Effector memory CD8-positive, alpha-beta T cell (primary cell): ENCODE measurements at regions not wholly inside any gene's neighbourhood (a gene's known extent, or its start where the extent isn't known, plus 50 kb on each side); places are given as distances from the start of the nearest gene placed in this dataset.

ENCODE experiments used
- ATAC-seq: fragments of 150-1000 bp; cut with Tn5 transposase; replicated peaks from 2 replicates; pipeline ENCODE4 v1.10.0; 2021; ENCODE audit warnings: mild to moderate bottlenecking, moderate library complexity
- DNase-seq, 3 experiments: peaks; one replicate each; pipeline ENCODE4 v3.0.0; 2021
- H3K27ac Mint-ChIP-seq, 2 donors: one replicate each; pipeline ENCODE4 v1.8.0; 2022; ENCODE audit warnings: mild to moderate bottlenecking in 2 of 2, mixed read lengths in 2 of 2, moderate library complexity in 2 of 2
- H3K27me3 Mint-ChIP-seq, 2 donors: one replicate each; pipeline ENCODE4 v1.8.0; 2022; ENCODE audit warnings: mixed read lengths in 2 of 2
- H3K36me3 Mint-ChIP-seq: one replicate; pipeline ENCODE4 v1.8.0; 2022; ENCODE audit warnings: mild to moderate bottlenecking, moderate library complexity, mixed read lengths; ENCODE audit not compliant: insufficient read depth
- H3K4me1 Mint-ChIP-seq, 2 donors: one replicate each; pipeline ENCODE4 v1.8.0; 2022; ENCODE audit warnings: low read depth in 2 of 2, mixed read lengths in 2 of 2
- H3K4me3 Mint-ChIP-seq, 2 donors: one replicate each; pipeline ENCODE4 v1.8.0; 2022; ENCODE audit warnings: mild to moderate bottlenecking in 2 of 2, mixed read lengths in 2 of 2, moderate library complexity in 2 of 2
- H3K9me3 Mint-ChIP-seq, 2 donors: one replicate each; pipeline ENCODE4 v1.8.0; 2022; ENCODE audit warnings: mixed read lengths in 2 of 2

GRCh38 chr9:19682397-19682796 is 106.4 kb downstream of the SLC24A2 start:
- H3K36me3 Mint-ChIP-seq = no peaks in the 10 kb centered on the region
- peaks cover 0 to 11% of the 10 kb centered on the region in 2 donors for H3K9me3 Mint-ChIP-seq
- no peak overlapping the region for H3K27ac Mint-ChIP-seq
- H3K27me3 Mint-ChIP-seq = peaks cover 16 to 20% of the 10 kb centered on the region in 2 donors
- H3K4me3 Mint-ChIP-seq = no peak overlapping the region
- DNase-seq = no peak
- H3K4me1 Mint-ChIP-seq = no peaks in the 10 kb centered on the region
- ATAC-seq = no peak

- Mint-ChIP-seq H3K27ac (no peak overlapping the region), H3K9me3 (peaks cover 0 to 11% of the 10 kb centered on the region in 2 donors)
- ATAC-seq = no peak
Observed at GRCh38 chr9:19681846-19682245, 107.0 kb downstream of the SLC24A2 start.

DNA sequence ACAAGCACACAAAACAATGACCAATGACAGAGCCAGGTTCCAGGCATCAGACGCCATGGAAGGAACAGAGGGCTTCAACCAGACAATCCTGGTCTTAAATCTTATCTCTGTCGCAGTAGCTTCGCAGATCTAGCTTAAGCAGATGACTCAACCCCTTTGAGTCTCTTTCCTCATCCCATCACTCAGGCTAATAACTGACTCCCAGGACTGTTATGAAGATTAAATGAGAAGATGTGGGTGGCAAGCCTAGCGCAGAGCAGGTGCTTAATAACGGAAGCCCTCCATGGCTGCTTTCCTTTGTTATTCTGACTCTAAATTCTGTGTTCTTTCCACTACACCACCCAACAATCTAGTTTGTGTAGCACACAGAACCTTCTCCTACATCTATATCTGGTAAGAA is 110.9 kb downstream of the SLC24A2 start:
- DNase-seq = no peak
- H3K36me3 Mint-ChIP-seq = no peaks in the 10 kb centered on the region
- no peak overlapping the region for H3K4me3 Mint-ChIP-seq
- peaks cover 18 to 21% of the 10 kb centered on the region in 2 donors for H3K27me3 Mint-ChIP-seq
- H3K4me1 Mint-ChIP-seq = no peaks in the 10 kb centered on the region
- no peak overlapping the region for H3K27ac Mint-ChIP-seq
- ATAC-seq = no peak
- peaks cover 0 to 10% of the 10 kb centered on the region in 2 donors for H3K9me3 Mint-ChIP-seq

More at GRCh38 chr9:19681846-19682245, 107.0 kb downstream of the SLC24A2 start:
- Mint-ChIP-seq H3K27me3 (peaks cover 20% of the 10 kb centered on the region in 2 donors), H3K4me3 (no peak overlapping the region), H3K36me3 (no peaks in the 10 kb centered on the region), H3K4me1 (no peaks in the 10 kb centered on the region)
- no peak for DNase-seq

- ATAC-seq (no peak), DNase-seq (no peak)
- Mint-ChIP-seq H3K4me3 (no peak overlapping the region), H3K36me3 (no peaks in the 10 kb centered on the region), H3K27me3 (peaks cover 11 to 21% of the 10 kb centered on the region in 2 donors), H3K9me3 (peaks cover 0 to 10% of the 10 kb centered on the region in 2 donors), H3K4me1 (no peaks in the 10 kb centered on the region), H3K27ac (no peak overlapping the region)
Observed at GRCh38 chr9:19675492-19675891, 113.3 kb downstream of the SLC24A2 start.

GRCh38 chr9:19666575-19666974 is 122.3 kb downstream of the SLC24A2 start:
- H3K9me3 Mint-ChIP-seq = no peaks in the 10 kb centered on the region

GRCh38 chr9:19665146-19665863 is 123.5 kb downstream of the SLC24A2 start:
- Mint-ChIP-seq H3K4me1 (peaks cover 0 to 4% of the 10 kb centered on the region in 2 donors), H3K36me3 (no peaks in the 10 kb centered on the region), H3K27ac (no peak overlapping the region), H3K4me3 (no peak overlapping the region), H3K27me3 (peaks cover 9% of the 10 kb centered on the region in 2 donors), H3K9me3 (no peaks in the 10 kb centered on the region)
- DNase-seq = no peak
- no peak for ATAC-seq

More at GRCh38 chr9:19666575-19666974, 122.3 kb downstream of the SLC24A2 start:
- no peaks in the 10 kb centered on the region for H3K36me3 Mint-ChIP-seq
- H3K4me1 Mint-ChIP-seq = peaks cover 0 to 4% of the 10 kb centered on the region in 2 donors
- no peak overlapping the region for H3K27ac Mint-ChIP-seq
- ATAC-seq (no peak), DNase-seq (no peak)
- peaks cover 8 to 9% of the 10 kb centered on the region in 2 donors for H3K27me3 Mint-ChIP-seq
- H3K4me3 Mint-ChIP-seq = no peak overlapping the region

DNA sequence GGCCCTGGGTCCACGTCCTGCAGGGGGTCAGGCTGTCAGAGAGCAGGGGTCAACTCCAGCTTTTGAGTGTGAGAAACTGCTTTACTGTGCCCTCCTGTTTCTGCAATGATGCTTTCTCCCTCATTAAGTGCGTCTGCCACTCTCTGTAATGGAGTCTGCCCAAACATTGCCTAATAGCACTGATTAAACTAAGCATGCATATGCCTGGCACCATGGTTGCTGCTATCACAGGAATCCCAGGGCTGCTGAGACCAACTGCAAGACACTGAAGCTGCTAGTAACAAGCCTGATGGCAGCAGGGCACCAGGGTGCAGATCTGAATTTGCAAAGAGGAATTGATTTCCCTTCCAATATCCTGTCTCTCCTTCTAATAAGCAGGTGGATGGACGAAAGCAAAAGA is 125.3 kb downstream of the SLC24A2 start:
- Mint-ChIP-seq H3K4me1 (peaks cover 0 to 4% of the 10 kb centered on the region in 2 donors), H3K36me3 (no peaks in the 10 kb centered on the region), H3K9me3 (no peaks in the 10 kb centered on the region), H3K27ac (no peak overlapping the region), H3K4me3 (no peak overlapping the region), H3K27me3 (peaks cover 8 to 13% of the 10 kb centered on the region in 2 donors)
- no peak for ATAC-seq
- no peak for DNase-seq

- Mint-ChIP-seq H3K4me3 (no peak overlapping the region), H3K36me3 (no peaks in the 10 kb centered on the region), H3K27me3 (peaks cover 0 to 14% of the 10 kb centered on the region in 2 donors), H3K27ac (no peak overlapping the region), H3K9me3 (no peaks in the 10 kb centered on the region), H3K4me1 (peaks cover 0 to 4% of the 10 kb centered on the region in 2 donors)
- ATAC-seq = no peak
- no peak for DNase-seq
Observed at GRCh38 chr9:19662213-19662612, 126.6 kb downstream of the SLC24A2 start.

DNA sequence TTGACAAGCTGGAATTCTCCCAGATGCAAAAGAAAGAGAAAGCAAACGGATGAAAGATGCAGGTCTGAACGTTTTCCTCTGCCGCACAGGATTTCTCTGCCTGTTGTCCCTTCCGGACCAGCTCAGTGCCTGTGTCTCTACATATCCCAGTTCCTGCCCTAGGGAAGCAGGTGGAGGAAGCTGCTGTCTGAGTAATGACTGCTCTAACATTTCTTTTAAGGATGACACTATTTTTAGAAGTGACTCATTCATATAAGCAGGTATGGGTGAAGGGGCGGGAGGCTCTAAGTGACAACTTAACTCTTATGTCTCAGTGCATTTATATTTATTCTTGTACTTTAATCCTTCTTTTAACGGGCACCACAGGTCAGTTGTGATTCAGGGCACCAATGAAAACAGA is 128.8 kb downstream of the SLC24A2 start:
- Mint-ChIP-seq H3K9me3 (no peaks in the 10 kb centered on the region), H3K4me3 (no peak overlapping the region), H3K4me1 (peaks cover 0 to 1% of the 10 kb centered on the region in 2 donors), H3K36me3 (no peaks in the 10 kb centered on the region), H3K27ac (no peak overlapping the region), H3K27me3 (peaks cover 0 to 14% of the 10 kb centered on the region in 2 donors)
- DNase-seq (no peak), ATAC-seq (no peak)

- Mint-ChIP-seq H3K27ac (no peak overlapping the region), H3K4me3 (no peak overlapping the region), H3K27me3 (peaks cover 0 to 20% of the 10 kb centered on the region in 2 donors), H3K36me3 (no peaks in the 10 kb centered on the region), H3K4me1 (no peaks in the 10 kb centered on the region), H3K9me3 (no peaks in the 10 kb centered on the region)
- DNase-seq (no peak), ATAC-seq (no peak)
Observed at GRCh38 chr9:19656704-19657103, 132.1 kb downstream of the SLC24A2 start.

DNA sequence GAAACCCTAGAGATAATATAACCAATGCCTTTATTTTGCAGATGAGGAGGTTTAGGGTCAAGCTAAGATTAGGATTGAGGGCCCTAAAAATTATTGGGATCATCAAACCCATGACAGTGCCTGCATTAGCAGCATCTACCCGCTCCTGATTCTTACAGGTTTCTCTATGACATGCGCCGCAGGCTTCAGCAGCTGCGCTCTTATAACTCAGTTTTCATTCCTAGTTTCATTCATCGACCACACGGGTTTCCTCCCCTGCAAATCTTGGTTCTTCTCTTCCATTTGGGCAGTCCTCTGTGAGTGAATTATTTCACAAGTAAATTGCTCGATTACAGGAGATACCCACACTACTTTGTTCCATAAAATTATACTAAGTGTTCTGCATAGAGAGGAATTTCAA is 137.2 kb downstream of the SLC24A2 start:
- H3K4me1 Mint-ChIP-seq = no peaks in the 10 kb centered on the region
- H3K27ac Mint-ChIP-seq = no peak overlapping the region
- DNase-seq (no peak), ATAC-seq (no peak)
- no peaks in the 10 kb centered on the region for H3K9me3 Mint-ChIP-seq
- no peak overlapping the region for H3K4me3 Mint-ChIP-seq
- no peaks in the 10 kb centered on the region for H3K36me3 Mint-ChIP-seq
- peaks cover 15 to 21% of the 10 kb centered on the region in 2 donors for H3K27me3 Mint-ChIP-seq

DNA sequence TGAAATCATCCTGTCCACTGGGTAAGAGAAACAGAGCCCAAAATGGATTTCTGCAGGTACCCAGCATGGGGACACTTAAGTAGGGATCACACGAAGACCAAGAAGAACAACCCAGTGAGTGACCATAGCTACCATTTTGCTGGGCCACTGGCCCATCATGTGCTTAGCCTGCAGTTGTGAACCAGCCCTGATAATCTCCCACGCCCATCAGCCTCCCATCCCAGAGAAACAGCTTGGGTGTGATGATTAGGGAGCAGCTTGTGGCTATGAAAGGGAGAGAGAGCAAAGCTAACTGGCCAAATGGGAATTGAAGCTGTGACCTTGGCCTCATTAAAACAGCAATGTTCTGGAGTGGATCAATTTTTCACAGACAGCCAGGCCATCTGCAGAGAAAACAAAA is 138.5 kb downstream of the SLC24A2 start:
- no peak for DNase-seq
- no peaks in the 10 kb centered on the region for H3K9me3 Mint-ChIP-seq
- no peaks in the 10 kb centered on the region for H3K36me3 Mint-ChIP-seq
- ATAC-seq = no peak
- H3K4me1 Mint-ChIP-seq = no peaks in the 10 kb centered on the region
- no peak overlapping the region for H3K27ac Mint-ChIP-seq
- H3K4me3 Mint-ChIP-seq = no peak overlapping the region
- peaks cover 24 to 30% of the 10 kb centered on the region in 2 donors for H3K27me3 Mint-ChIP-seq

DNA sequence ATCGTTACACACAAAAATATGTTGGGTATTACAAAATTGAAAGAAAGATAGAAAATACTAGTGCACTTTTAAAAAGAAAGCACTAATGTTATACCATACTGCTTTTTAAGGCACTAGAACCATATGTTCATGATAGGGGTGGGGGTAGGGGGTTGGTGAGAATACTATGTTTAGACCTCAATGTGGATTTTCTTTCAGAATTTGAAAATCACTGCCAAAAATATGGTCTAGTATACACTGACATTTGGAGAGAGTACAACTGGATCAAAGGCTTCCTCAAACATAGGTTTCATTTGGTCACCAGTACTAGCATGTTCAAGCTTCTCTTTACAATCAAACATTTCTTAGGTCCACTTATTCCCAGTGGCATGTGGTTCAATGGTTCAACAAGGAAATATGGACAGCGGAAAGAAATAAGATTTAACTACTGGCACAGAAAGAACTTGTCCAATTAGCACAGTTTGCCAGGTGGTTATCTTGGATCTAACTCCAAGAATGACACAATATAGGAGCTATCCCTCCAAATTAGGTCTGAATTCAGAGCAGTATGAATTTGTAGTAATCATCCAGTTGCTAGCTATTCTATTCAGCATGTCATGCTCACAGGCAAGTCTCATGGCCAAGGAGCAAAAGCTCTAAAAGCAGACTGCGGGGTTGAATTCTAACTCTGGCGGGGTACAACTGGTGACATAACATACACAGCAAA is 139.3 kb downstream of the SLC24A2 start:
- no peak overlapping the region for H3K27ac Mint-ChIP-seq
- no peaks in the 10 kb centered on the region for H3K36me3 Mint-ChIP-seq
- no peaks in the 10 kb centered on the region for H3K9me3 Mint-ChIP-seq
- ATAC-seq = no peak
- no peaks in the 10 kb centered on the region for H3K4me1 Mint-ChIP-seq
- H3K4me3 Mint-ChIP-seq = no peak overlapping the region
- no peak for DNase-seq
- H3K27me3 Mint-ChIP-seq = peaks cover 24 to 30% of the 10 kb centered on the region in 2 donors

DNA sequence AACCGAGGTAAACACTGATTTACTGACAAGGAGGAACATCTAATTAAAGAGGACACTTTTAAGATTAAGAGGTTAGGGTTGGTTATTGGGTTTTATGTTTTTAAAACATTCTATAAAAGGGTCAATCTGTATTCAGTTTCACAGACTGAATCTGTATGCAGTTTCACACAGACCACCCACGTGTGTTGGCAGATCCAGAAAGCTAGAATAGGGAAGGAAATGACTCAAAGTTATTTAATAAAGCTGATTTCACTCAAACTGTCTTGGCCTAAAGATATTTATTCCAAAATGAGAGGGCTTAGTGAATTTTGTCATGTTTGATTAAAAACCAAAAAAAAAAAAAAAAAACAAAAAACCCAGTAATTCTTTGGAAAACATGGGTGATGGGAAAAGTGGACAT is 140.2 kb downstream of the SLC24A2 start:
- Mint-ChIP-seq H3K36me3 (no peaks in the 10 kb centered on the region), H3K4me1 (no peaks in the 10 kb centered on the region), H3K27ac (no peak overlapping the region), H3K4me3 (no peak overlapping the region), H3K27me3 (peaks cover 24 to 30% of the 10 kb centered on the region in 2 donors), H3K9me3 (no peaks in the 10 kb centered on the region)
- no peak for ATAC-seq
- no peak for DNase-seq
